NT2/D1 (cell line): ENCODE measurements at regions not wholly inside any gene's neighbourhood (a gene's known extent, or its start where the extent isn't known, plus 50 kb on each side); places are given as distances from the start of the nearest gene placed in this dataset.

Experiments used
- DNase-seq: peaks from one replicate; pipeline ENCODE4 v3.0.0-alpha.2; 2011; ENCODE audit warnings: low read depth, low spot score
- H3K27me3 ChIP-seq: 2 replicates; pipeline ENCODE4 v1.6.0; 2011; ENCODE audit warnings: mild to moderate bottlenecking; ENCODE audit not compliant: insufficient read length, insufficient read depth
- H3K36me3 ChIP-seq: 2 replicates; pipeline ENCODE4 v1.6.1; 2011; ENCODE audit warnings: mild to moderate bottlenecking, low read length, mixed read lengths; ENCODE audit not compliant: insufficient read depth, insufficient read length
- H3K4me1 ChIP-seq: 2 replicates; pipeline ENCODE4 v1.5.1; 2011; ENCODE audit not compliant: insufficient read depth, insufficient read length
- H3K4me3 ChIP-seq: 2 replicates; pipeline ENCODE4 v1.5.1; 2011; ENCODE audit warnings: low read depth; ENCODE audit not compliant: insufficient read length
- H3K9ac ChIP-seq: 2 replicates; pipeline ENCODE4 v1.6.0; 2011; ENCODE audit warnings: low read depth; ENCODE audit not compliant: insufficient read length
- H3K9me3 ChIP-seq: 2 replicates; pipeline ENCODE4 v1.5.1; 2011; ENCODE audit warnings: mild to moderate bottlenecking, low read length; ENCODE audit not compliant: insufficient read depth
- SUZ12 ChIP-seq: IDR thresholded peaks from 2 replicates; pipeline ENCODE4 v1.6.1; 2011; ENCODE audit not compliant: insufficient read length, insufficient read depth; ENCODE audit errors: extremely low read depth
- YY1 ChIP-seq: IDR thresholded peaks from 2 replicates; pipeline ENCODE4 v1.6.1; 2011; ENCODE audit not compliant: insufficient read length, insufficient read depth
- ZNF274 ChIP-seq: IDR thresholded peaks from 2 replicates; pipeline ENCODE4 v1.6.1; 2011; ENCODE audit warnings: mild to moderate bottlenecking, low read depth, low read length

DNA sequence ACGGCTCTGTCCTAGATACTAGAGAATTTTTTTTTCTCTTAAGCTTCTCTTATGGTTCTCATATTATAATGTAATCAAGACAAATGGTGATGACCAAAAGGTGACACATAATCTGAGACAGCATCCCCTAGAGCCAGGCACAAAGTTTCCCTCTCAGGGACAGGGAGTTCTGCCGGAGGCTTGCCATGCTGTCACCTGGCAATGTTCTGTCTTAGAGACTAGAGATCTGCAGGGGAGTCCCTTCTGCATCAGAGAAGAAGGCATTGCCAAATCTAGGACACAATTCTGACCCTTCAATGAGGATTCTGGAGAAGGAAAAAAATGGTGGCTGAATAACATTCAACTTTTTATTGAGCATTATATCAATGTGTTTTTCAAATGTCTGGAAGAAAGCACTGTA lies 261.2 kb upstream of the TRPC7 start:
- no peak for DNase-seq
- Histone ChIP-seq H3K27me3 (no peaks in the 10 kb centered on the region), H3K36me3 (no peaks in the 10 kb centered on the region), H3K4me3 (no peak overlapping the region), H3K9ac (no peak overlapping the region), H3K9me3 (no peaks in the 10 kb centered on the region), H3K4me1 (peaks cover 7% of the 10 kb centered on the region)
- TF ChIP-seq SUZ12 = no peak

- TF ChIP-seq YY1 = no peak
- TF ChIP-seq SUZ12 = no peak
- TF ChIP-seq ZNF274 = no peak
- no peaks in the 10 kb centered on the region for H3K9me3 ChIP-seq
- no peaks in the 10 kb centered on the region for H3K27me3 ChIP-seq
- no peak overlapping the region for H3K9ac ChIP-seq
- H3K4me3 ChIP-seq = no peak overlapping the region
- no peaks in the 10 kb centered on the region for H3K4me1 ChIP-seq
- no peak for DNase-seq
- no peaks in the 10 kb centered on the region for H3K36me3 ChIP-seq
Observed at GRCh38 chr5:136622747-136623146, 257.4 kb upstream of the TRPC7 start.

DNA sequence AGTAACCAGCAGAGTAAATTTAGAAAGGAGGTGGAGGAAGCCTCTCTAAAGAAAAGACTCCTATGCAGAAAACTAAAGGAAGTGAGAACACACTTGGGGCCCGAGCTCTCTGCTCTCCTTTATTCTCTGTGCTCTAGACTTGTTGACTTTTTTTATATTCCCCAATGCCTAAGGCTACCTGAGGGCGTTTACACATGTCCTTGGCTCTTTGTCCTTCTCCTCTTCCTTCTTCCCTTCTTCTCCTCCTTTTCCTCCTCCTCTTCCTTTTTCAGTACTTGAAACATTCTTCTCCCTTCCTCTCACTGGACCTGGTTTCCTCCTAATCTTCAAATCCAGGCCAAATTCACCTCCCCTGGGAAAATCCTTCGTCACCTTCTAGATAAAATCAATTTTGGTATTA lies 256.4 kb upstream of the TRPC7 start:
- Histone ChIP-seq H3K9me3 (no peaks in the 10 kb centered on the region), H3K4me3 (no peak overlapping the region), H3K9ac (no peak overlapping the region), H3K27me3 (no peaks in the 10 kb centered on the region), H3K36me3 (no peaks in the 10 kb centered on the region), H3K4me1 (no peaks in the 10 kb centered on the region)
- TF ChIP-seq ZNF274 = no peak
- TF ChIP-seq SUZ12 = no peak
- TF ChIP-seq YY1 = no peak
- no peak for DNase-seq

GRCh38 chr5:136620621-136621020 lies 255.3 kb upstream of the TRPC7 start:
- H3K9ac ChIP-seq = no peak overlapping the region
- no peaks in the 10 kb centered on the region for H3K27me3 ChIP-seq
- H3K4me3 ChIP-seq = no peak overlapping the region
- no peak for DNase-seq
- no peaks in the 10 kb centered on the region for H3K4me1 ChIP-seq
- TF ChIP-seq SUZ12 (no peak), YY1 (no peak), ZNF274 (no peak)
- no peaks in the 10 kb centered on the region for H3K9me3 ChIP-seq
- H3K36me3 ChIP-seq = no peaks in the 10 kb centered on the region

GRCh38 chr5:136620016-136620419 lies 254.7 kb upstream of the TRPC7 start:
- Histone ChIP-seq H3K4me1 (no peaks in the 10 kb centered on the region), H3K36me3 (no peaks in the 10 kb centered on the region), H3K4me3 (no peak overlapping the region), H3K27me3 (no peaks in the 10 kb centered on the region), H3K9ac (no peak overlapping the region), H3K9me3 (no peaks in the 10 kb centered on the region)
- no peak for DNase-seq
- no peak for TF ChIP-seq SUZ12
- no peak for TF ChIP-seq YY1
- no peak for TF ChIP-seq ZNF274

GRCh38 chr5:136619556-136619955 lies 254.2 kb upstream of the TRPC7 start:
- no peak for DNase-seq
- H3K4me3 ChIP-seq = no peak overlapping the region
- no peaks in the 10 kb centered on the region for H3K27me3 ChIP-seq
- no peak overlapping the region for H3K9ac ChIP-seq
- H3K9me3 ChIP-seq = no peaks in the 10 kb centered on the region
- no peaks in the 10 kb centered on the region for H3K36me3 ChIP-seq
- TF ChIP-seq YY1 (no peak), ZNF274 (no peak), SUZ12 (no peak)
- no peaks in the 10 kb centered on the region for H3K4me1 ChIP-seq

DNA sequence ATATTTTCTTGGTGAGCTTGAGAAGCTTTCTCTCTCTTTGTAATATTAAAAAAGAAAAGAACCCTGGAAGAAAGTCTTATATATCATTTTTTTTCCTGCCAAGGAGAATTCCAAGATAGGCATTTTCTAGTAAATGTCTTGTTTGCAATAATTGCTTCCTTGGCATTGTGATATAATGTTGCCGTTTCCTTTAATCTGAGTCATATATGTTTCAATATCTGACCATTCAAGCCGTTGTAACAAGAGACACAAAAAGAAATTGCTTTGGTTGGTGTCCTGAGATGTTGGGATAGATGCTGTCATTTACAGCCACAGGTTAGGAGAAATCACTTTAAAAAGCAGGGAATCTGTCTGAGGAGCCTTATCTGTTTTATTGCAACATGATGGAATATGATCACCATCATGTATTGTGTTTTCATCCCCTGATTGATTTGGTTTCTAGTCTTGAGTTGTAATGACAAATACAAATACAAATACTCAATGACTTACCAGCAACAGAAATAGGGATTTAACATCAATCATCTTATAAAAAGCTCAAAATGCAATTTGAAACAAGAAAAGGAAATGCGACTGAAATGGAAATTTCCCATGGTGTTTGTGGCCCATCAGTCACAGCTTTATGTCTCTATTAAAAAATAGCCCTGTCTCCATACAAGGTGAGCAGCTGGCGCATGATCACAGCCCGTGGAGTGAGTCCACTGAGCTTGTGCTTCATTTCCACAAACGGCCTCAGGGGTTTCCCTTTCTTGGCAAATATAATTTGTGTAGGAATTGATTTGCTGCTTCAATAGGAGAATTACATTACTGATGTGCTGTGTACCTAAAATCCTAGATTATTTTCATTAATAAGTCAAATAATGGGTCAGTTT lies 250.1 kb upstream of the TRPC7 start:
- no peaks in the 10 kb centered on the region for H3K27me3 ChIP-seq
- DNase-seq = no peak
- H3K9ac ChIP-seq = no peak overlapping the region
- no peak for TF ChIP-seq ZNF274
- no peak for TF ChIP-seq SUZ12
- no peak for TF ChIP-seq YY1
- no peaks in the 10 kb centered on the region for H3K9me3 ChIP-seq
- no peak overlapping the region for H3K4me3 ChIP-seq
- no peaks in the 10 kb centered on the region for H3K4me1 ChIP-seq
- no peaks in the 10 kb centered on the region for H3K36me3 ChIP-seq
